ENCODE measurements at regions not wholly inside any gene's neighbourhood (a gene's known extent, or its start where the extent isn't known, plus 50 kb on each side); places are given as distances from the start of the nearest gene placed in this dataset.

GRCh38 chr1:96236156-96236739 lies 485.3 kb upstream of the PTBP2 start:
- TF ChIP-seq EGR1 (IDR thresholded peaks at IDR 0.05; ENCODE audit: low read depth in 2 of 2) (no peak), MAX (IDR thresholded peaks at IDR 0.05) (no peak)
- TF ChIP-seq, protein P1, sequence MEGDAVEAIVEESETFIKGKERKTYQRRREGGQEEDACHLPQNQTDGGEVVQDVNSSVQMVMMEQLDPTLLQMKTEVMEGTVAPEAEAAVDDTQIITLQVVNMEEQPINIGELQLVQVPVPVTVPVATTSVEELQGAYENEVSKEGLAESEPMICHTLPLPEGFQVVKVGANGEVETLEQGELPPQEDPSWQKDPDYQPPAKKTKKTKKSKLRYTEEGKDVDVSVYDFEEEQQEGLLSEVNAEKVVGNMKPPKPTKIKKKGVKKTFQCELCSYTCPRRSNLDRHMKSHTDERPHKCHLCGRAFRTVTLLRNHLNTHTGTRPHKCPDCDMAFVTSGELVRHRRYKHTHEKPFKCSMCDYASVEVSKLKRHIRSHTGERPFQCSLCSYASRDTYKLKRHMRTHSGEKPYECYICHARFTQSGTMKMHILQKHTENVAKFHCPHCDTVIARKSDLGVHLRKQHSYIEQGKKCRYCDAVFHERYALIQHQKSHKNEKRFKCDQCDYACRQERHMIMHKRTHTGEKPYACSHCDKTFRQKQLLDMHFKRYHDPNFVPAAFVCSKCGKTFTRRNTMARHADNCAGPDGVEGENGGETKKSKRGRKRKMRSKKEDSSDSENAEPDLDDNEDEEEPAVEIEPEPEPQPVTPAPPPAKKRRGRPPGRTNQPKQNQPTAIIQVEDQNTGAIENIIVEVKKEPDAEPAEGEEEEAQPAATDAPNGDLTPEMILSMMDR (IDR thresholded peaks at IDR 0.05; ENCODE audit: low read depth, low read length, missing input control), result peak; percentile 58

Measured in liver (tissue), 3 donors.